Activated CD4-positive, CD25-positive, alpha-beta regulatory T cell treated with anti-CD3 and anti-CD28 coated beads, Interleukin-2, amount 50 U/mL, for 16 hours (primary cell): ENCODE measurements at regions not wholly inside any gene's neighbourhood (a gene's known extent, or its start where the extent isn't known, plus 50 kb on each side); places are given as distances from the start of the nearest gene placed in this dataset.
"Not testable (repeated sequence)": the region's sequence is repeated elsewhere in the genome, so short reads cannot be mapped to it uniquely, and the experiment has no call there.

Source experiments
- DNase-seq: peaks from one replicate; pipeline ENCODE4 v3.0.0-alpha.2; 2020; ENCODE audit warnings: low read depth, low spot score

GRCh38 chr2:176851200-176851888 is 361.2 kb upstream of the HNRNPA3 start:
- DNase-seq = no peak

- no peak for DNase-seq
Observed at GRCh38 chr2:176851889-176852483, 360.6 kb upstream of the HNRNPA3 start.

DNA sequence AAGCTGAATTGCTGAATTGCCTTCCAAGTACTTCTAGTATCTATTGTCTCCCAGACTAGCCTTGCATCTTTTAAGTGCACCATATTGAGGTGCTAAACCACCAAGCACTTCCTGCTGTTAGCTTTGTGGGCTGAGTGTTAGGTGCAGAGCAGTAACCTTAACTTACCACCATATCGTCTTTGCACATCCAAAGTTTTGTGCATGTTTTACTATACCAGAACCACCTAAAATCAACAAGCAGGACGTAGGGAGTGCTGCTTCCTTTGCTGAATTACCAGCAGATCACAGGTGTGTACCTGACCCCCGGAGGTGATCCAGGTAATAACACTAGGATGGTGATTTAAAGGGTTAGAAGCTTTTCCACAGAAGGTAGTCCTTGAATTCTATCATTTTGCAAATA is 359.9 kb upstream of the HNRNPA3 start:
- no peak for DNase-seq

GRCh38 chr2:176854062-176854461 is 358.5 kb upstream of the HNRNPA3 start:
- DNase-seq = no peak

DNA sequence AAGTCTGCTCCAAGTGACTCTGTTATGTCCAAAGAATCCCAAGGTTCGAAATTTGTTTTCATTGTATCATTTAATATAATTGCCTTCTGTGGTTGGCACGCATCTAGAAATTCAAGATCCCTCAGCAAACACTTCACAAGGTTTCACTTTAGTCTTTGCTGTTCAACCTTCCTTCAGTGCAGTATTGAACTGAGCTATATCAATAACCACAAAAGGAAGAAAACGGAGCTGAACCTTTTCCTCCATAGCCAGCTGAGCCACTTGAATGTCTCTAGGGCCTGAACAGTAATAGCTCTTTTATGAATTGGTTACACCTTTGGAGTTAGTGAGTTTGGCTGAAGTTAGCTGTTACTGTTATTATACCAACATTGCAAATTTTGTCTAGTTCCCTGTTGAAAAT is 357.7 kb upstream of the HNRNPA3 start:
- no peak for DNase-seq

- no peak for DNase-seq
Observed at GRCh38 chr2:176856683-176857082, 355.9 kb upstream of the HNRNPA3 start.

DNA sequence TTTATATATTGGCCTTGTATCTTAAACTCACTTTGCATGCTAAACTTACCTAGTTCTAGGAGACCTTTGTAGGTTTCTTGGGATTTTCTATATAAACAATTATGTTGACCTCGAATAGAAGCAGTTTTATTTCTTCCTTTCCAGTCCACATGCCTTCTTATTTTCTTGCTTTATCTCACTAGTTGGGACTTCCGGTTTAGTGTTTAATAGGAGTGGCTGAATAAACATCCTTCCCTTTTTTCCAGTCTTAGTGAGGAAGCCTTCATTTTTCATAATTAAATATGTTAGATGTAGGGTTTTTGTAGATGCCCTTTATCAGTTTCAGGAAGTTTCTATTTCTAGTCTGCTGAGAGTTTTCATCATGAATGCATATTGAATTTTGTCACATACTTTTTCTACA is 347.3 kb upstream of the HNRNPA3 start:
- no peak for DNase-seq

GRCh38 chr2:176872406-176872805 is 340.2 kb upstream of the HNRNPA3 start:
- no peak for DNase-seq

- no peak for DNase-seq
Observed at GRCh38 chr2:176873403-176873802, 339.2 kb upstream of the HNRNPA3 start.

DNA sequence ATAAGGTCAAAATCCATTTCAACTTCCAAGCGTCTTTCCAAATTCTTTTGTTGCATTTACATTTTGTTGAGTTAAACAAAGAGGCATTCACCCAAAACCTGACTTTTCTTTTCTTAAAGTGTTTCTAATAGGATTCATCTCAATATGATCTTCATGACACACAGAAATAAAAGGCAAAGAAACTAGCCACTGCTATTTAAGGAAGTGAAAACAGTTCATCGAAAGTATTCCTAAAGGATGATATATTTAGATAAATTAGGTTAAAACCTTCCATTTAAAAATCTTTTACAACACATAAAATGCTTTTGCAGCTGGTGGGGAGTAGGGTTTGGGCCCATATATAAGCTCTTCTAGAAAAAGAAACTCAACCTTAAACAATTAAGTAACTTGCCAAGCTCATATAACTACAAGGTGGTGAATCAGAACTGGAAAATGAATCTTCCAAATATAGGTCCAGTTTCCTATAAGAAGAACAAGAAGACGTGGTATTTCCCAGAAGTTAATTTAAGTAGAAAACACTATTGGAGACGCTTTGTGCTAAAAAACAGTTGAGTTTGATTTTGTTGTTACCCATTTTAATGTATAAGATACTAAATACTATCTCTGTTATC is 336.0 kb upstream of the HNRNPA3 start:
- DNase-seq = no peak

- no peak for DNase-seq
Observed at GRCh38 chr2:176879426-176879995, 333.1 kb upstream of the HNRNPA3 start.

- not testable (repeated sequence) for DNase-seq
Observed at GRCh38 chr2:176882045-176882444, 330.5 kb upstream of the HNRNPA3 start.

DNA sequence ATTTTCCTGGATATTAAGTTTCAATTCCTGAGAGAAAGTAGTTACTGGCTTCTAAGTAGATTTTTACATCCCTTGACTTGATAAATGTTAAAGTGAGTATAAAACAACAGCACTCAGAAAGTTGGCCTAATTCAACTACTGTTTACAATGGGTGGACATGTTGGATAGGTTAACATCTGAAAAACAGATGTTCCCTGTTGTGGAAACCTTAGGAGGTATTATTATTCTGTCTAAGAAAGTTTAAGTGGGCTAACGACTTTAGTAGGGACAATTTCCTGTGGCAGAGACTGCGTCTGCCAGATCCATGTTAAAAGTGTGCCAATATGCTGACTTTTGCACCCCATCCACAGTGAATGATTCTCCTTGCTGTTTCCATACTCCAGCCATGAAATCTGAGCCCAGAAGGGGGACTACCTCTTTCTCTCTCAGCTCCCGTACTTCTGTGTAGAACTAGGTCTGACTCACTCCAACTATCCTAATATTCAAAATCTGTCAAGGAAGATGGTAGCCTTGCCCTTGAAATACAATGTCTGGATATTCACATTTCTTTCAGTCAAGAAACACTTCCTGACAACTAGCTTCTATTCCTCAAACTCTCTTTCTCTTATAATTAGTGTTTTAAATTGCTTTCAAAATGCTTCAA is 327.5 kb upstream of the HNRNPA3 start:
- no peak for DNase-seq

DNA sequence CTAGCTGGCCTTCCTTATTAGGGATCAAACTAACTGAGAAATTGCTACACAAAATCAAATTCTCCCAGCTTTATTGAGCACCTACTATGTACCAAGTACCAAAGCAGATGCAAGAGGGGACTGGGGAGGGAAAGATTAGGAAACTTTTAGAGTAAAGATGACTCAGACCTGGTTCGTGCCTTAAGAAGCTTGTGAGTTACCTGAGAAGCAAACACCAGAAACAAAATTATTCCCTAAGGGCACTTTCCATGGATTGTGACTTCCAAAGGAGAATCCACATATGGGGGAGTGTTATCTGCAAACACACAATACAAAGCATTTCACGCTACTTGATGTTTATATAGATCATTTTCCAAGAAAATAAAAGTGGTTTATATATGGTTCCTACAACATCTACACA is 326.9 kb upstream of the HNRNPA3 start:
- DNase-seq = no peak

GRCh38 chr2:176891105-176891504 is 321.5 kb upstream of the HNRNPA3 start:
- no peak for DNase-seq

- no peak for DNase-seq
Observed at GRCh38 chr2:176891857-176892256, 320.7 kb upstream of the HNRNPA3 start.

GRCh38 chr2:176892676-176893226 is 319.8 kb upstream of the HNRNPA3 start:
- DNase-seq = no peak

DNA sequence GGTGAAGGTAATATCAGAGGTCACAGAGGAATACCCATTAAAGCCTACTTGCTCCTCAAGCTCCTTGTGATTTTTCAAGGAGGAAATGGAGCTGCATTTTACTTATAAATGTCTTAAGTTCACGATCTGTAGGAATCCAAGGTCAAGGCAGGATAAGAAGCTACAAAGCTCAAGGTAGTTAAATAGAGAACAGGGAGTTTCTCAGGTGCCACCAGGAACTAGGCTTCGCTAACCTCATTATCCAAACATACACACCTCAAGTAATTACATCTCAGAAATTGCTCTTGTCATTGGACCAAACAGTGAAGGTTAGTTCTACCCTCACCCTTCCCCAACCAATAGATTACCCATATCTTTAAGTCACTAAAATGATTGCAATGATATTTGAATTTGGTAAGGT is 317.4 kb upstream of the HNRNPA3 start:
- DNase-seq = no peak

DNA sequence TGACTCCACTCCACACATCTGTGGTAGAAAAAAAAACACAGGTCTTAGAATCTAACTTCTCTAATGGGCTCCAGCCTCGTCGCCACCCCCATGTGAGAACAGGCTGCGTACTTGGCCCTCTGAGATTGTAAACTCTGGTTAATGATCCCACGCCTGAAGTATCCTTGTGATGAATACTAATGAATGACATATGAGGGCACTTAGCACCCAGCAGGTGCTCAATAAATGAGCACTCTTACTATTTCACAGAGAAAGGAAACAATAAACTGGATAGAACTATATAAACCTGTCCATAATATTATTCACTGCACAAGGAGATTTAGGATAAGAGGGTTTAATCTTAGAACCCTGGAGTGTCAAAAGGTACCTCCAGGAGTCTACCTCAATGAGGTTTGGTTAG is 310.1 kb upstream of the HNRNPA3 start:
- DNase-seq = no peak

DNA sequence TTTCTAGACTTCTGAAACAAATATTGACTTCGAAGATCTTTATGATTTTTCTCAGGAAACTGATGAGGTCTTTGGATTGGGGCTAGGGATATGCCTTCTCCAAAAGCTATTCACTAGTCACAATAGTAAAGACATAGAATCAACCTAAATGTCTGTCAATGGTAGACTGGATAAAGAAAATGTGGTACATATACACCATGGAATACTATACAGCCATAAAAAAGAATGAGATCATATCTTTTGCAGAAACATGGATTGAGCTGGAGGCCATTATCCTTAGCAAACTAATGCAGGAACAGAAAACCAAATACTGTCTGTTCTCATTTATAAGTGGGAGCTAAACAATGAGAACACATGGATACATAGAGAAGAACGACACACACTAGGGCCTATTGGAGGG is 308.5 kb upstream of the HNRNPA3 start:
- not testable (repeated sequence) for DNase-seq

DNA sequence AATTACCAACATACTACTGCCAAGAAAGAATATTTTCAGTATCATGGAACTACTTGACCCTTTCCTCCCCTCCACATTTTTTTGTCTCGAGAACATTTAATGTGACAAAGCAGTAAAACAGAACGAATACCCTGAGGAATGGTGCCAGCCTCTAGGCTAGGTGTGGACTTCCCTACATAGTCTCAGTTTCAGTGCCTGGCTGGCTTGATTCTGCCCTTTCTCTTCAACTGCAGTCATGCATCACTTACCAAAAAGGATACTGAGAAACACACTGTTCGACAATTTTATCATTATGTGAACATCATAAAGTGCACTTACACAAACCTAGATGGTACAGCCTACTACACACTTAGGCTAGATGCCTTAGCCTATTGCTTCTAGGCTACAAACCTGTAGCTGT is 305.3 kb upstream of the HNRNPA3 start:
- no peak for DNase-seq

- DNase-seq = no peak
Observed at GRCh38 chr2:176910828-176911227, 301.8 kb upstream of the HNRNPA3 start.
